Large intestine (tissue), 3 donors: ENCODE measurements at regions not wholly inside any gene's neighbourhood (a gene's known extent, or its start where the extent isn't known, plus 50 kb on each side); places are given as distances from the start of the nearest gene placed in this dataset.

Experiments
- DNase-seq, 2 donors: peaks; one replicate each; pipeline versions ENCODE4 v3.0.0 to v3.0.0-alpha.2; 2013
- H3K27ac ChIP-seq: one replicate; pipeline ENCODE4 v1.5.1; 2013; ENCODE audit warnings: low read length
- H3K27me3 ChIP-seq: 2 replicates; pipeline ENCODE4 v1.6.1; 2013; ENCODE audit warnings: low read length; ENCODE audit not compliant: control insufficient read depth, insufficient read depth
- H3K36me3 ChIP-seq: 2 replicates; pipeline ENCODE4 v1.6.1; 2013; ENCODE audit warnings: low read length; ENCODE audit not compliant: control insufficient read depth, insufficient read depth
- H3K4me1 ChIP-seq: one replicate; pipeline ENCODE4 v1.6.1; 2013; ENCODE audit warnings: low read length; ENCODE audit not compliant: control insufficient read depth, insufficient read depth
- H3K4me3 ChIP-seq: one replicate; pipeline ENCODE4 v1.5.1; 2013; ENCODE audit warnings: low read length
- H3K9me3 ChIP-seq: one replicate; pipeline ENCODE4 v1.6.1; 2013; ENCODE audit warnings: mild to moderate bottlenecking, low read depth, low read length, moderate library complexity; ENCODE audit not compliant: control insufficient read depth
- WGBS: methylation state at CpG from one replicate; pipeline ENCODE4 v1.1.5; 2013; ENCODE audit warnings: low lambda C conversion rate; ENCODE audit not compliant: insufficient coverage; 5-methylcytosine and 5-hydroxymethylcytosine counted together

- Histone ChIP-seq H3K27me3 (no peaks in the 10 kb centered on the region), H3K9me3 (no peaks in the 10 kb centered on the region), H3K27ac (no peak overlapping the region), H3K4me1 (no peaks in the 10 kb centered on the region), H3K4me3 (no peak overlapping the region), H3K36me3 (no peaks in the 10 kb centered on the region)
- DNase-seq = no peak
- 83% methylated on average over 5 of the region's 6 CpGs for WGBS
These were observed 421.5 kb downstream of the TSHZ3 start for GRCh38 chr19:30927705-30928104.

DNA sequence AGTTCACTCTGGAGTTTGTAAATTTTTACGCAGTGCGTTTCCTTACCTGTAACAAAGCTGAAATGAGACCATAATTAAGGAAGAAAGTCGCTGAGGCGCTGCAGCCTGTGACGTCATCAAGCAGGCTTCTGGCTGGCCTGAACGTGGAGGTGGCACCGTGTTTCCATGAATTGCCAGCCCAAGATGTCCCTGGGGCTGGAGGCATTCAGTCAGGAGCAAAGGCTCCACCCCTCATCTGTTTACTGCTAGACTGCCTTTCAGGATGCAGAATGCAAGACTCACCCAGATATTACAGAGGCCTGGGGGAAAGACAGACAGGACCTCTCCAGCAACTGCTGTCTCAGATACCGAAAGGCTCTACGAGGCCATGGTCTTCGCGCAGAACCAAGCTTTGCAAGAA lies 424.6 kb downstream of the TSHZ3 start:
- WGBS = 100% methylated on average over 2 of the region's 11 CpGs
- Histone ChIP-seq H3K27me3 (no peaks in the 10 kb centered on the region), H3K27ac (no peak overlapping the region), H3K36me3 (no peaks in the 10 kb centered on the region), H3K9me3 (no peaks in the 10 kb centered on the region), H3K4me3 (no peak overlapping the region), H3K4me1 (no peaks in the 10 kb centered on the region)
- DNase-seq = no peak

GRCh38 chr19:30924069-30924636 lies 425.1 kb downstream of the TSHZ3 start:
- DNase-seq = no peak
- Histone ChIP-seq H3K27me3 (no peaks in the 10 kb centered on the region), H3K4me3 (no peak overlapping the region), H3K4me1 (no peaks in the 10 kb centered on the region), H3K36me3 (no peaks in the 10 kb centered on the region), H3K27ac (no peak overlapping the region), H3K9me3 (no peaks in the 10 kb centered on the region)
- WGBS = 100% methylated on average over 1 of the region's 11 CpGs

DNA sequence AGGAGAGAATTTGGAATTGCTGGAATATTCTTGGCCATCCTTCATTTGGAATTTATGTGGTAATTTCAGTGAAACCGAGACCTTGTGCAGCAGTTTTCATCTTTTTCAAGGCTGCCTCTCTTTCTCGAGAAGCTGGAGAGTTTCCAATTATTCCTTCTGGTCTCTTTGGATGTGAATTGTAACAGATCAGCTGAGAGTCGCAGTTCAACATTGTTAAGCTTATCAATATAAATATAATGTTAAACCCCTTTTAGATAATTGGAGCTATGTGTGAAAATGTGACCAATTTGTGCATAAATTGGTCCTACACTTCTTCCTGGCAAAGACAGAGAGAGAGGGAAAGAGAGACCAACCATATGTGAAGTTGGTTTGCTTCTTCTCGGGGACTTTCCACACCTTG lies 425.6 kb downstream of the TSHZ3 start:
- DNase-seq = no peak

GRCh38 chr19:30923096-30923495 lies 426.1 kb downstream of the TSHZ3 start:
- Histone ChIP-seq H3K27ac (no peak overlapping the region), H3K27me3 (no peaks in the 10 kb centered on the region), H3K9me3 (no peaks in the 10 kb centered on the region), H3K4me1 (no peaks in the 10 kb centered on the region), H3K4me3 (no peak overlapping the region), H3K36me3 (no peaks in the 10 kb centered on the region)
- no peak for DNase-seq
- WGBS = 100% methylated on average over 1 of the region's 4 CpGs

More for the DNA sequence above, 425.6 kb downstream of the TSHZ3 start:
- Histone ChIP-seq H3K36me3 (no peaks in the 10 kb centered on the region), H3K9me3 (no peaks in the 10 kb centered on the region), H3K4me3 (no peak overlapping the region), H3K27me3 (no peaks in the 10 kb centered on the region), H3K4me1 (no peaks in the 10 kb centered on the region), H3K27ac (no peak overlapping the region)
- whole genome bisulfite sequencing = no CpG with 5 or more reads among the region's 4 CpGs

- DNase-seq = no peak
- no CpG with 5 or more reads among the region's 11 CpGs for WGBS
- no peaks in the 10 kb centered on the region for H3K9me3 ChIP-seq
- H3K4me3 ChIP-seq = no peak overlapping the region
- no peak overlapping the region for H3K27ac ChIP-seq
- no peaks in the 10 kb centered on the region for H3K27me3 ChIP-seq
- H3K36me3 ChIP-seq = no peaks in the 10 kb centered on the region
- H3K4me1 ChIP-seq = no peaks in the 10 kb centered on the region
These were observed 429.0 kb downstream of the TSHZ3 start for GRCh38 chr19:30920222-30920621.

- Histone ChIP-seq H3K36me3 (no peaks in the 10 kb centered on the region), H3K9me3 (no peaks in the 10 kb centered on the region), H3K4me1 (no peaks in the 10 kb centered on the region), H3K4me3 (no peak overlapping the region), H3K27me3 (no peaks in the 10 kb centered on the region), H3K27ac (no peak overlapping the region)
- no peak for DNase-seq
- WGBS = no CpG with 5 or more reads among the region's 1 CpG
These were observed 429.5 kb downstream of the TSHZ3 start for GRCh38 chr19:30919737-30920136.

DNA sequence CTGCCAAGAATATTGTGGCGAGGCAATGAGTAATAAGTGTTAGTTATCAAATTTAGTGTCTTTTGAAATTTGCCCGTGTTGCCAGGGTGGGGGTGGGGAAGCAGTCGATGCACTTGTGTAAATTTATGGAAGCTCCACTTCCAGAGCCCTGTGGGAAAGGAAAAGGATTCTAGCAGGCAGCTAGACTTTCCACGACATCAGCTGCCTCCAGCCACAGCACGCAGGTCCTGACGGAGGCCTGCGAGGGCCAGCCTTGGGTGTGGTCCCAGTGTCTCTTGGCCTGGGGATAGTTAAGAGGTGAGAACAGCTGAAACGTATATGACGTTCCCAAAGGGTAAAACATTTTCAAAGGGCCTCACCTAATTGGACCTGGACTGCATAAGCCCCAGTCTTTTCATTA lies 433.0 kb downstream of the TSHZ3 start:
- Histone ChIP-seq H3K4me3 (no peak overlapping the region), H3K36me3 (no peaks in the 10 kb centered on the region), H3K4me1 (no peaks in the 10 kb centered on the region), H3K27me3 (no peaks in the 10 kb centered on the region), H3K27ac (no peak overlapping the region), H3K9me3 (no peaks in the 10 kb centered on the region)
- WGBS = 83% methylated on average over 1 of the region's 9 CpGs
- DNase-seq = no peak

DNA sequence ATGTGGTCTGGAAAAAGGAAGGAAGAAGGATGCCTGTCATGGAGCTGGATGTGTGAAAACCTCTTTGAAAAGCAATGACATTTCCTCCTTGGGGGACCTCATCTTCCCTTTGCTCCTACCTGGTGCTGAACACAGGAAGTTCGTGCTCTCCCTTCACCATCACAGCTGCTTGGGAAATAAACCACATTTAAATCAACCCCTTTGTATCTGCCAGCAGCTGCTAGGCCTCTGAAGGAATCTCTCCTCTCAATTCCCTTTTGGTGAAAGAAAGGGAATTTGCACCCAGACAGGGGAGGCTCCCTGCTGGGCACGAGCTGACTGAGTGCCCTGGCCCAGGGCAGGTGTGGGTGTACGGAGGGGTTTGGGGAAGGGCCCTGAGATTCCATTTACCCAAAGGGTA lies 437.7 kb downstream of the TSHZ3 start:
- Histone ChIP-seq H3K4me1 (no peaks in the 10 kb centered on the region), H3K36me3 (no peaks in the 10 kb centered on the region), H3K27ac (no peak overlapping the region), H3K27me3 (no peaks in the 10 kb centered on the region), H3K4me3 (no peak overlapping the region), H3K9me3 (no peaks in the 10 kb centered on the region)
- WGBS = no CpG with 5 or more reads among the region's 3 CpGs
- DNase-seq = no peak

DNA sequence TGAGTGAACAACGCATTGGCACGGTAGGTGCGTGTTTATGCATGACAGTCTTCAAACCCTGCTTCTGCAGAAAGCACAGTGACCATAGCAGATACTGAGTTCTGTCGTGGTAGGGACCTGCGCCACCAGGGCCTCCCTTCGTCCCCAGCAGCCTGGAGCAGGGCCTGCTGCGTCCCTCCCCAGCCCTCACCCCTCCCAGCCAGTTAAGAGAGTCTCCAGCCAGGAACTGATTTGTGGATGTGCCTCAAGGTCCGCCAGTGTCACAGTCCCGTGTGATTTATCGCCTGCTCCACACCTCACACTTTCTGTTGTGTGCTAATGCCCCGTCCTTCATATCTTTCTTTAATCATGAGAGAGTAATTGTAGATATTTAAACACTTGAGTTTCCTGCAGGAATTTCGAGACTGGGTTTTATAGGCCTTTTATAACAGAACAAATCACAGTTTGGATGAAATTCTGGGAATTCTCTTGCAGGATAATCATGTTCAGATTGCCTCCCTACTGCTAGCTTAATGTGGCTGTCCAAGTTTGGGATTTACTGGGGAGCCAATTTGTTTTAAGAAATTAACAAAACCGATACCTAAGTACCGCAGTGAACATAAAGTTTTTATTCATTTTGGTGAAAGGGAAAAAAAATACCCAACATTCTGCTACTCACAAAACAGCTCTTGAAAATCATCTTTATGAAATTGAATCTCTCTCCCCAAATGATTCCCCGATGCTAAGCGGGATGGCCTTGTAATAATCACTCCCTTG lies 438.6 kb downstream of the TSHZ3 start:
- no peaks in the 10 kb centered on the region for H3K9me3 ChIP-seq
- no peak overlapping the region for H3K4me3 ChIP-seq
- WGBS = 100% methylated on average over 1 of the region's 16 CpGs
- H3K27me3 ChIP-seq = no peaks in the 10 kb centered on the region
- no peak overlapping the region for H3K27ac ChIP-seq
- DNase-seq = no peak
- no peaks in the 10 kb centered on the region for H3K4me1 ChIP-seq
- H3K36me3 ChIP-seq = no peaks in the 10 kb centered on the region

DNA sequence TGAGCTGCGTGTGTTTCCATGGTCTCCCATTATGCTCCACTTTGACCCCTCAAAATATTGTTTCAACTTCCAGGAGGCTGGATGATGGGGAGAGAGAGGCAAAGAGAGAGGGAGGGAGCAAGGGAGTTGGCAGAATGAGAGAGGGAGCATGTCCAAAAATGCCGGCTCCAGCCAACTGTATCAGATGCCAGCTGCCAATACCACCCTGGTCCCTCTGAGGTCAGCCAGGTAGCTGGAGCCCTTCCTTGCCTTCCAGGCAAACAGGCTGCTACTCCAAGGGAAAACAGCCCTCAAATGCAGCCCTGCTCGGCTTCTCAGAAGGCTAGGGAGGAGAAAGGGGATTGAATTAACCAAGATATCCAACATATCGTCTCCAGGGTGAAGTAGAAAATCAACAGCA lies 440.0 kb downstream of the TSHZ3 start:
- Histone ChIP-seq H3K27me3 (no peaks in the 10 kb centered on the region), H3K4me1 (no peaks in the 10 kb centered on the region), H3K36me3 (no peaks in the 10 kb centered on the region), H3K27ac (no peak overlapping the region), H3K4me3 (no peak overlapping the region), H3K9me3 (no peaks in the 10 kb centered on the region)
- no CpG with 5 or more reads among the region's 4 CpGs for WGBS
- DNase-seq = no peak
